ENCODE measurements at regions not wholly inside any gene's neighbourhood (a gene's known extent, or its start where the extent isn't known, plus 50 kb on each side); places are given as distances from the start of the nearest gene placed in this dataset.

GRCh38 chr18:3347286-3347803 lies 85.4 kb downstream of the MYL12B start:
- TF ChIP-seq CTCF (IDR thresholded peaks at IDR 0.05), result no peak
- TF ChIP-seq POLR2A (IDR thresholded peaks at IDR 0.05), result no peak

Measured in vagina (tissue), 2 donors.